HG02885 (cell line): ENCODE measurements at regions not wholly inside any gene's neighbourhood (a gene's known extent, or its start where the extent isn't known, plus 50 kb on each side); places are given as distances from the start of the nearest gene placed in this dataset.

Source experiments
- ATAC-seq: cut with Tn5 transposase; IDR thresholded peaks from one replicate; pipeline ENCODE4 v1.9.1; 2021; ENCODE audit warnings: mild to moderate bottlenecking; ENCODE audit not compliant: unreplicated experiment, poor library complexity

- ATAC-seq, result no peak
These were observed 153.5 kb downstream of the ICOS start for GRCh38 chr2:204090021-204090420.

GRCh38 chr2:204104811-204105210, 168.2 kb downstream of the ICOS start:
- ATAC-seq, result no peak

GRCh38 chr2:204108330-204108751, 171.8 kb downstream of the ICOS start:
- peak; percentile 50 for ATAC-seq

- ATAC-seq, result no peak
These were observed 172.3 kb downstream of the ICOS start for GRCh38 chr2:204108781-204109295.

- no peak for ATAC-seq
These were observed 173.1 kb downstream of the ICOS start for GRCh38 chr2:204109681-204110080.

GRCh38 chr2:204110338-204110741, 173.8 kb downstream of the ICOS start:
- peak; percentile 92 for ATAC-seq

- ATAC-seq, result no peak
These were observed 174.4 kb downstream of the ICOS start for GRCh38 chr2:204110751-204111516.

- ATAC-seq, result no peak
These were observed 175.7 kb downstream of the ICOS start for GRCh38 chr2:204112084-204112770.

GRCh38 chr2:204114295-204115136, 178.0 kb downstream of the ICOS start:
- no peak for ATAC-seq

GRCh38 chr2:204115137-204116056, 178.8 kb downstream of the ICOS start:
- ATAC-seq, result no peak

GRCh38 chr2:204116159-204116792, 179.7 kb downstream of the ICOS start:
- no peak for ATAC-seq

- no peak for ATAC-seq
These were observed 185.9 kb downstream of the ICOS start for GRCh38 chr2:204122425-204122824.

- ATAC-seq, result no peak
These were observed 187.7 kb downstream of the ICOS start for GRCh38 chr2:204124140-204124750.

- ATAC-seq, result no peak
These were observed 190.1 kb downstream of the ICOS start for GRCh38 chr2:204126705-204127104.

GRCh38 chr2:204127238-204127637, 190.7 kb downstream of the ICOS start:
- ATAC-seq, result no peak

- ATAC-seq, result no peak
These were observed 193.2 kb downstream of the ICOS start for GRCh38 chr2:204129591-204130294.

GRCh38 chr2:204131621-204132020, 195.1 kb downstream of the ICOS start:
- no peak for ATAC-seq

GRCh38 chr2:204133476-204133875, 196.9 kb downstream of the ICOS start:
- no peak for ATAC-seq
